ENCODE measurements at regions not wholly inside any gene's neighbourhood (a gene's known extent, or its start where the extent isn't known, plus 50 kb on each side); places are given as distances from the start of the nearest gene placed in this dataset.

DNA sequence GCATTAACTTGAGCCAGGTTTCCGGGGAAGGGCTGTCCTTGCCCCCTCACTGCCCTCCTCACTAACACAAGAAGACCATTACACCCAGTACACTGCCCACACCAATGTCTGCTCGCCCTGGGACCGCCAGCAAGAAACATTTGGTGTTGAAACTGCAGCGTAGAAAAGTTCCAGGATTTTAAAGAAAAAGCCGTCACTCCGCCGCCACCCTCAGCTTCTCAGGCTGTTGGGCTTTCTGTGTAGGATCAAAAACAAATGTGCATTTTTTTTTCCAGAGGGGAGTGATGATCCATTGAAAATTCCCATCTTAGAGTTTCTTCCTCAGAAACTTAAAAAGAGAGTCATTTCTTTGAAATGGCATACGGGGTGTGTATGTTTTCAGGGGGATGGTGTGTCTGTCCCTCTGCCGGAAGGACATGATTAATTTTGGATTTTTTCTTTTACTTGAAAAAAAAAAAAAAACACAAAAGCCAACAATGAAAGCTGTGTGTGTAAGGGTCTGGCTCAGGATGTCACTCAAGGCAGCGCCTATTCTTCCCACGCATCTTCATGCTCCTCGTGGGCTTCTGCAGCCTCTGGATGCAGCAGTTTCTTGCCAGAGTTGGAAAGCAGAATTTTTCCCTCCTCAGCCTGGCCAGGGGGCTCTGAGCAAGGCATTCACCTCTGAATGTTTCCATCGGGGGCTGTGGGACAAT, 184.9 kb downstream of the GLI2 start:
- DNase-seq = no peak

GRCh38 chr2:120921457-120921856, 185.8 kb downstream of the GLI2 start:
- DNase-seq = no peak

- DNase-seq = no peak
Measured at GRCh38 chr2:120922571-120923332, 187.1 kb downstream of the GLI2 start.

- DNase-seq = no peak
Measured at GRCh38 chr2:120923426-120923825, 187.8 kb downstream of the GLI2 start.

DNA sequence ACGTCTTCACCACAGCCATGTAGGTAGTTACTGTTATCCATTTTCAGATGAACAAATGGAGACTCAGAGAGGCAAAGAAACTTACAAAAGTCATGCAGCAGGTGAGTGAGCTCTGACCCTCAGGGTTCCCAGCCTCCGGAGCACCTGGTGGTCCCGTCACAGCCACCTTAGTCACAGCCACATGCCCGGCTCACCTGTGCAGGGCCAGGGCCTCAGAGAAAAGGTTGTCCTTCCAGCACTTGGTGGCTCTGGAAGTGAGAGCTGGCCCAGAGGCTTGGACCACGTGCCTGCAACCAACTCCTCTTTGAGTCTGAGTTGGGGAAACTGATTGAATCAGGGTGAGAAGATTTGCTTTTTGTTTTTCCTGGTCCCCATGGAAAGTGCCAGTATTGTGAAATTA, 189.3 kb downstream of the GLI2 start:
- no peak for DNase-seq

GRCh38 chr2:120926463-120927264, 191.0 kb downstream of the GLI2 start:
- no peak for DNase-seq

DNA sequence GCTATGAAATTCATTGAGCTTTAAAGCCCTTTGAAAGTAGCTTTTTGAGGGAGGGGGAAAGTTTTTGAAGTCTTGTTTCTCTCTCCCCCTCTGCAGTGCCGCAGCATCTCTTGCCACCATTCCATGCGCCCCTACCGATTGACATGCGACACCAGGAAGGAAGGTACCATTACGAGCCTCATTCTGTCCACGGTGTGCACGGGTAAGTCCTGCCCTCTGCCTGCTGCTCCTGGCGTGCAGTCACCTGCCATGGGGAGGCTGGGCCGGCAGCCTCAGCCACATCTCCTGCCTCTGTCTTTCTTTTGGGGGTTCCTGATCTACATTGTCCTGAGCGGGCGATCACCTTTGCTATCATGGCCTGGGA, 191.6 kb downstream of the GLI2 start:
- no peak for DNase-seq

DNA sequence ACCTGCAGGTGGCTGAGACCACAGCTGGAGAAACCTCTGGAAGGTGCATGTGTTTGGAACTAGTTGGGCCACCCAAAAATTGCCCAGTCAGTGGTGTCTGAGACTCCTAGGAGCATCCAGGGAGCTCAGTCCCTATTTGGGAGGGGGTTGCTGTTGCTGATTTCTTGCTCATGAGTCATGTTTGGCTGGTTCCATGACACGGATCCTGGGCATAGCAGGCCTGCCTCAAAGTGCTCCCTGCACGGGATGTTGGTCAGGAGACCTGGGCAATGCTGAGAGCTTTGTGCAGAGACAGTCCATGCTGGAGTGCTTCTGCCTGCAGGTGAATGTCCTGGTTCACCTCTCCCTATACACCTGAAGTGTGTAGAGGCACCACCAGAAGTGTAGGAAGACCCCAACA, 194.2 kb downstream of the GLI2 start:
- DNase-seq = no peak

- DNase-seq = no peak
Measured at GRCh38 chr2:120930236-120930635, 194.6 kb downstream of the GLI2 start.

DNA sequence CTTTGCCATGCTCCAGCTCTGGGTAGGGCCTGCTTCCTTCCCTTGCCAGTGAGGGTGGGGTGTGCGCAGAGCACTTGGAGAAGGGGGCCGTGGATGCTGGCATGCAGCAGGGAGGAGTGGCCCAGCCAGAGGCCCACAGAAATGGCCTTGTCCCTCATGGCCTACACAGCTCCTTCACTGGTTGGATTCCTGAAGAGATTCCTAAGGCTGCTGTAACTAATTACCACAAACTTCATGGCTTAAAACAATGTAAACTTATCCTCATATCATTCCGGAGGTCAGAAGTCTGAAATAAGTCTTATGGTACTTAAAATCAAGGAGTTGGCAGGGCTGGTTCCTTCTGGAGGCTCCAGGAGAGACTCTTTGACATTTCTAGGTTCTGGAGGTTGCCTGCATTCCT, 195.2 kb downstream of the GLI2 start:
- DNase-seq = no peak

GRCh38 chr2:120932472-120932871, 196.8 kb downstream of the GLI2 start:
- no peak for DNase-seq

GRCh38 chr2:120932881-120933280, 197.2 kb downstream of the GLI2 start:
- no peak for DNase-seq

DNA sequence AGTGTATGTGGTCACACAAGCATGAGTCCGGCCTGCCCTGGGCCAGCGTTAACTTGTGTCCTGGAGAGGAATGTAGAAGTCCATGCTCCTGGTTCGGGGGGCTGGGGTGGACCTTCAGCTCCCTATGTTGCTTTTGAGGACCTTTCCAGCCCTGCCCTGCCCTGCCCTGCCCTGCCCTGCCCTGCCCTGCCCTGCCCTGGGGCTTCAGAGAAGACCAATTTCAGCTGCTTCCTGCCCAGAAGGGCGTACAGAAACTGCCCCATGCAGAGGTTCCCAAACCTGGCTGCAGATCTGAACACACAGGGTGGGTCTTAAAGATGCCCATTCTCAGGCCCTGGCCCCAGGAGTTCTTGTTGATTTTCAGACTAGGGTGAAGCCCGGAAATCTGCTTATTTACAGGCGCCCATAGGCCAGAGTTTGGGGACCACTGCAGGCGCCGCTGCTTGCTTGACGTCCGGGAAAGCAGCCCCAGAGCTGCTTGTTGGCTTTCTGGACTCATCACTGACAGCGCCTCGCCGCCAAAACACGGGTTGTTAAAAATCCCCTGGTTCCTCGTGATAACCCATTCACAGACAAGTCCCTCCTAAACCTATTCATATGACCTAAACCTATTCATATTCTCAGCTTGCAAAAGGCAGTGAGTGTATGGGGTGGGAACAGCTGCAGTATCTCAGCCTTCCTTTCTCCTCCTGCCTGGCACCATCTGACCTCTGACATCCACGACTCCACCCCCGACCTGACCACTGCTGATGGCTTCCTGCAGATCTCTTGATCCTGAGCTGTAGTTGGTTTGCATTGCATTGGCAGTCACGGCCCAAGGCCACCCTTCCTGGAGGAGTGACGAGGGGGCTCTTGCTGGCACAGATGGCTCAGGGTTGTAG, 198.3 kb downstream of the GLI2 start:
- peak; percentile 73 for DNase-seq

GRCh38 chr2:120934574-120935338, 199.1 kb downstream of the GLI2 start:
- peak; percentile 96 for DNase-seq

DNA sequence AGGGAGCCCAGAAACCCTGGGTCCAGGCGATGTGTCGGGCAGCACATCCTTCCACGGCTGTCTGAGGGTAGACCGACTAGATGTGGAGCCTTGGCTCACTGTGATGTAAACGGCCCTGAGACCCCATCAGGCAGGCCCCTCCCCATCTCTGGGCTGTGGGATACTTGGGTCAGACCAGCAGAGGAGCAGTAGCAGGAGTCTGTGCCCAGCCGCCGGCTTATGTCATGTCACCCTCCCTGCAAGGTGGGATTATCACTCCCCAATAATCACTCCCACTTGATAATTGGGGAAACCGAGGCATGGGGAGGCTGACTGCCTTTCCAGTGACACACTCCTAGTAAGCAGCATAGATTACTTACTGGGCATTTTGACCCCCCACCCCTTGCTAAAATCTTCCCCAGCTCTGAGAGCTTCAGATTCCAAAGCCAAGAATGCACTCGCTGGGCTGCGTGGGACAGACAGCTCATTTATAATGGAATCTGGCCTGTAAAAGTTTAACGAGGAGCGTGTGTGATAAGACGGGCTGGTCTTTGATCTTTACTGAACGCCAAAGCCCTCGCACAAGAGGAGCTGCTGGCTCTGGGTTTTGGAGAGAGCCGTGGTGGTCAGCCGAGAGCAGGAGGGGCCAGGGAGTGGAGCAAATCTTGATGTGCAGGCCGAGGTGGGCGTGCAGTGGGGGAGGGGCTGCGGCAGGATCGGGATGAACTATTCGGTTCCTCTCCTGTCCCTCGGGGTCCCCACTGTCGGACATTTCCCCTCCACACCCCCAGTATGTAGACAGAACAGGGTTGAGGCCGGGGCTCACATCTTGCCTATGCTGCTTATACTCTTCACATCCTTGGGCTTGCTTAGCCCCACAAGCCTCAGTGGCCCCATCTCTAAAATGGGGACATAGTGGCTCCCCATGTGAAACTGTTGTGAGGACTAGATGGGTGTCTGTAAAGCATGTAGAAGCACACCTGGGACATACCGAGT, 200.0 kb downstream of the GLI2 start:
- peak; percentile 52 for DNase-seq

- no peak for DNase-seq
Measured at GRCh38 chr2:120936476-120937334, 201.0 kb downstream of the GLI2 start.

DNA sequence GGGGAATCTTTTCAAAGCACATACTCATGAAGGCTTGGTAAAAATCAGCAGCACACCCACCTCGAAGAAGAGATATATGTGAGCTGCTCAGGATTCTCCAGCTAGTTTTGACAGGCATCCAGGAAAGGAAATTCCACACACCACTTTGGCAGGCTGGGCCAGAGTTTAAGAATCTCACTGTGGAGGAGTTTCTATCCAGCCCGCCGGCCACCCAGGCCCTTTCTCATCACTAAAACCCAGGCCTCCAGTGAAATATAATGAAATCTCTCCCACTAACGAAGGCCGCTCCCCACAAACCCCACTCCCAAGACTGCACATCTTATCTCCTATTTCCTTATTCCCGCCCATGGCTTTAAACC, 202.0 kb downstream of the GLI2 start:
- DNase-seq = no peak

DNA sequence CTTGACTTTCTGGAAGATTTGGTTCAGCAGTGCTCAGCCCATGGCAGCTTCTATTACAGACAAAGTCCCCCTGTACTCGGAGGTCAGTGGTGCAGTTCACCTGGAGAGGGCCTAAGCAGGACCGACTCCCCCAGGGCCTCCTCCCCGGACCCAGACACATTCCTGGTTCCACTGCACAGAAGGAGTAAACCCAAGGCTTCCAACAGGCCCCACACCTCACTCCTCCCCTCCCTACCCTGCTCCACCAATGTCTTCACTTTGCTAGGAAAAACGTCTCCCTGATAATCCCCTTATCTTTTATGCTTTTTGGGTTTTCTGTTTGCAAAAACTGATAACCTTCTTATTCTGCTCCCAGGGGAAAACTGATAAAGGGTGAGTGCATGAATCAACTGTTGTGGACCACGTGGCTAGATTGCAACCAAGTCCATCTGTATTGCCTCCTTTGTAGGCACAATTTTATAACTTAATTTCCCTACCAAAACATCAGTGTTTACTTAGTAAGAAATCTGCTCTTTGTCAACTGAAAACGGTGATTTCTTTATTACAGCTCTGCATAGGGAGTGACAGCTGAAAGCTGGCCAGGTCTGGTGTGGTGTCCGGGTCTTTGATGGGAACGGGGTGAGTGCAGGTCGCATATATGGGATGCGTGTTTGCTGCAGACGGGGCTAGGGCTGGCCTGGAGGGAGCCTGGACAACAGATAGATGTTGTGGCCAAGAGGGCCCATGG, 202.5 kb downstream of the GLI2 start:
- no peak for DNase-seq

Measured in HCEC 1CT (cell line).